Suprapubic skin (tissue), 3 donors: ENCODE measurements at regions not wholly inside any gene's neighbourhood (a gene's known extent, or its start where the extent isn't known, plus 50 kb on each side); places are given as distances from the start of the nearest gene placed in this dataset.

ENCODE experiments used
- CTCF ChIP-seq, 2 donors: fragments of 200-600 bp in 1 of 2; fragments of 450-650 bp in 1 of 2; sonication (generic) in 1 of 2; IDR thresholded peaks; one replicate each; pipeline ENCODE4 v1.5.1; 2016 to 2019; ENCODE audit warnings: antibody characterized with exemption in 2 of 2, mild to moderate bottlenecking in 1 of 2, moderate library complexity in 1 of 2
- EP300 ChIP-seq: sonication (generic); formaldehyde crosslinking; IDR thresholded peaks from one replicate; pipeline ENCODE4 v1.6.1; 2017; ENCODE audit warnings: antibody characterized with exemption

- TF ChIP-seq CTCF (IDR thresholded peaks at IDR 0.05), result no peak
- no peak for TF ChIP-seq EP300
These were observed 98.5 kb downstream of the MTNR1B start for GRCh38 chr11:93067881-93068390.
